Testis (tissue), 2 donors: ENCODE measurements at regions not wholly inside any gene's neighbourhood (a gene's known extent, or its start where the extent isn't known, plus 50 kb on each side); places are given as distances from the start of the nearest gene placed in this dataset.

ENCODE experiments used
- POLR2A ChIP-seq: fragments of 450-650 bp; IDR thresholded peaks from one replicate; pipeline ENCODE4 v1.6.1; 2017; ENCODE audit warnings: antibody characterized with exemption, mild to moderate bottlenecking, moderate library complexity
- TF ChIP-seq, protein P1 (sequence below), 3 experiments: fragments of 450-650 bp in 2 of 3; fragments of 200-600 bp in 1 of 3; sonication (generic) in 1 of 3; IDR thresholded peaks; one replicate each; pipeline ENCODE4 v1.5.1; 2016 to 2019; ENCODE audit warnings: antibody characterized with exemption in 3 of 3, mild to moderate bottlenecking in 2 of 3, moderate library complexity in 1 of 3

DNA sequence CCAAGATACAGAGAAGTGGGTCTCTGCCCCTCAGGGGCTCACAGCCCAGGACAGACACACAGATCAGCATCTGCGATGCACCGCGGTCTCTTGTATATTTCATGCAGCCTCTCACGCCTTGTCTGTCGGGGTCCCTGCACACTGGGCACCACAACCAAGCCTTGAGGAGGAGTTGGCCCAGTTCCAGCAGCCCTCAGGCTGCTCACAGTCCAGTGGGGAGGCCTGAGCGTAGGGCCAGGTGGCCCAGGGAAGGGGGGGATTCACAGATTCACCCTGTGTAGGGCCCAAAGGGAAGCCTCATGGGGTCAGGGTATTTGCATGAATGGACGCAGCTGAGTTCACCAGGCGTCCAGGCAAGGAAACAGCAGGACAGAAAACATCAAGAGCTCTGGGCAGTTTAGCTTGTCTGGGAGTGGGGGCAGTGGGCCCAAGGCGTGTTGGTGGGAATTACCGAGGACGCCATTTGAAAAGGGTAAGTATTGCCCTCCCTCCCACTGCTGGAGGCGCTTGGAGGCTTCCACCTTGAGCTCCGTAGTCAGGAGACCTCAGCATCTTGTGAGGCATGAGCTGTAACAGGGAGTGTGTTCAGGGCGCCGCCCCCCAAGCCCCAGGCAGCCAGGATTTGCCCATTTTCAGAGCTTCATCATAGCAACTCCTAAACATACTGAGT, 129.1 kb upstream of the CHST15 start:
- TF ChIP-seq, protein P1, sequence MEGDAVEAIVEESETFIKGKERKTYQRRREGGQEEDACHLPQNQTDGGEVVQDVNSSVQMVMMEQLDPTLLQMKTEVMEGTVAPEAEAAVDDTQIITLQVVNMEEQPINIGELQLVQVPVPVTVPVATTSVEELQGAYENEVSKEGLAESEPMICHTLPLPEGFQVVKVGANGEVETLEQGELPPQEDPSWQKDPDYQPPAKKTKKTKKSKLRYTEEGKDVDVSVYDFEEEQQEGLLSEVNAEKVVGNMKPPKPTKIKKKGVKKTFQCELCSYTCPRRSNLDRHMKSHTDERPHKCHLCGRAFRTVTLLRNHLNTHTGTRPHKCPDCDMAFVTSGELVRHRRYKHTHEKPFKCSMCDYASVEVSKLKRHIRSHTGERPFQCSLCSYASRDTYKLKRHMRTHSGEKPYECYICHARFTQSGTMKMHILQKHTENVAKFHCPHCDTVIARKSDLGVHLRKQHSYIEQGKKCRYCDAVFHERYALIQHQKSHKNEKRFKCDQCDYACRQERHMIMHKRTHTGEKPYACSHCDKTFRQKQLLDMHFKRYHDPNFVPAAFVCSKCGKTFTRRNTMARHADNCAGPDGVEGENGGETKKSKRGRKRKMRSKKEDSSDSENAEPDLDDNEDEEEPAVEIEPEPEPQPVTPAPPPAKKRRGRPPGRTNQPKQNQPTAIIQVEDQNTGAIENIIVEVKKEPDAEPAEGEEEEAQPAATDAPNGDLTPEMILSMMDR (IDR thresholded peaks at IDR 0.05): no peak
- TF ChIP-seq POLR2A: no peak
